Raji (cell line): ENCODE measurements at regions not wholly inside any gene's neighbourhood (a gene's known extent, or its start where the extent isn't known, plus 50 kb on each side); places are given as distances from the start of the nearest gene placed in this dataset.

Experiments
- POLR2A ChIP-seq: IDR thresholded peaks from 2 replicates; pipeline ENCODE4 v1.6.1; 2011; ENCODE audit warnings: low read depth, low read length, control low read depth; ENCODE audit not compliant: insufficient read depth

DNA sequence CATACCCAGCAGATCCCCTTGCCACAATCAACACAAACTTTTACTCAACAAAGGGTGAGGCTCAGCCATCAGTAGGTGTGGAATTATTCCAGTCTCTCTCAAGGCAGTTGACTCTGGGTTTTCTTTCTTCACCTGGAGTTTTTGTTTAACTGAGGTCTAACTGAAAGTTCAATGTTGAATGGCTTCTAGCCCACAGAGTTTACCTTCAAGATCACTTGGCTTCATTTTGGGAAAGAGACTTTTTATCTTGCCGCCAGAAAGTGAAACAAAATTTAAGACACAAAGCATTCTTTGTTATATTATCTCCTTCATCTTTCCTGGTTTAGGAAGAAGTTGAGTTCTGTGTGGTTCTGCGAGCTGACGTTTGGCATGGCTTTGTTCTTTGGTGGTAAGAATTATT lies 83.8 kb upstream of the RASGEF1B start:
- no peak for TF ChIP-seq POLR2A

- TF ChIP-seq POLR2A: no peak
Observed at GRCh38 chr4:81552086-81552485, 80.4 kb upstream of the RASGEF1B start.

- no peak for TF ChIP-seq POLR2A
Observed at GRCh38 chr4:81550388-81550859, 78.7 kb upstream of the RASGEF1B start.

DNA sequence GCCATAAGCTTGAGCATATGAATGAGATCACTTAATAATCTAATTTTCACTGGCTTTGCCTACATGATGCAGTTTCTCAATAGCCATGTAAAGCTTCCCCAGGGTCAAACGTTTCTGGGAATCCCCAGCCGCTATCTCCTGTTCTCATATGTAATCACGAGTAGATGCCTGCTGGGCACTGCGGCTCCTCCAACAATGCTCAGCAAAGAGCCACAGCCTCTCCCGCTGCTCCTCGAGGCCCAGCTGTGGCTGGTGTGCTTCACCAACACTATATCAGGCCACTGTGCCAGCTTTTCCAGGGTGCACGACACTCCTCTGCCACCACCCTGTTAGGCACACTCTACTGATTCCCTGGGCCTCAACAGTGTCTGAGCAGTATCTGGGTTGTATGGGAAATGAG lies 78.3 kb upstream of the RASGEF1B start:
- TF ChIP-seq POLR2A: no peak

GRCh38 chr4:81546777-81547176 lies 75.1 kb upstream of the RASGEF1B start:
- no peak for TF ChIP-seq POLR2A

GRCh38 chr4:81541161-81541945 lies 69.6 kb upstream of the RASGEF1B start:
- no peak for TF ChIP-seq POLR2A

DNA sequence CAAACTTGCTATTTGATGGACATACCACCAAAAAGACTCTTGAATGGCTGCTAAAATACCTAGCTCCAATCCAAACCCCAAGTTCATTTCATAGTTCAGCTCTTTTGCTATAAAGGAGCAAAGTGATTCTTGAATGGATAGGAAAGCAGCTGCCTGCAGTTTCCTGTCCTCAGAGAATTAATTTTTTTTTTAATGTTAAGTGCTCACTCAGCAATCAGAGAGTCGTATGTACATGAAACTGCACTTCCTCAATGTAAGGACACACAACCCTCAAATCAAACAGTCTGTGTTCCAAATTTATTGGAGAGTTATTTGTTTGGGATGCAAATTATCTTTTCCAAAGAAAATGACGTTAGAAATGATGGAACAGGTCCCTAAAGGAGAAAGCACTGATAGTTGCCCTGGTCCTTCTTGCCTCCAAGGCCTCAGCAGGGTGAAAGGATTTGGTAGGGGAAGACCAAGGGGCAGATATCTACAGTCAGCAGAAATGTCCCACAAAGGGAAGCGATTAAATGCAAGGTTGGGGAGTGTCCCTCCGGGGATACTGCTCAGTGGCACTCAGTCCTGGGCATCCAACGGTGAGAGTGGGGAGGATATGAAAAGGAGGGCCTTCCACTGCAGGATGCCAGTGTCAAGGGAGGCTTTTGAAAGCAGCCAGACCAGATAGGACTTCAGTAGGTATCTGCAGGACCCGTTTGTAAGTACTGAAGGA lies 67.2 kb upstream of the RASGEF1B start:
- no peak for TF ChIP-seq POLR2A

- no peak for TF ChIP-seq POLR2A
Observed at GRCh38 chr4:81531410-81531809, 59.7 kb upstream of the RASGEF1B start.

DNA sequence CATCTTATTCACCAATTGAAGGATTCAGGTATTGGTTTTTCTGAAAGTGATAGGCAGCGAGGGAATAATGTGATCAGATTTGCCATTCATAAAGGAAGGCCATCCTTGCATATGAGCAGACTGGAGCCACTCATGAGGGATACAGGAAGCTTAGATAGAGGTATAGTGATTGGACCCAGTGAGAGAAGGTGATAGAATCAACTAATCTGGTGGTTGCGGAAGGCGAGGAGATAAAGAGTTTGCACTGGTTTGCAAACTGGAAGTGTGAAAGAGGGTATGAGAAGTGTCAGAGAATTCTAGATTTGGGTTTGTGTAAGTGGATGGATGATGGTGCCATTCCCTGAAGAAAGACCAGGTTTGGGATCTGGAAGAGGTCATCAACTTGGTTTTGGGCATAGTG lies 57.3 kb upstream of the RASGEF1B start:
- TF ChIP-seq POLR2A: no peak

DNA sequence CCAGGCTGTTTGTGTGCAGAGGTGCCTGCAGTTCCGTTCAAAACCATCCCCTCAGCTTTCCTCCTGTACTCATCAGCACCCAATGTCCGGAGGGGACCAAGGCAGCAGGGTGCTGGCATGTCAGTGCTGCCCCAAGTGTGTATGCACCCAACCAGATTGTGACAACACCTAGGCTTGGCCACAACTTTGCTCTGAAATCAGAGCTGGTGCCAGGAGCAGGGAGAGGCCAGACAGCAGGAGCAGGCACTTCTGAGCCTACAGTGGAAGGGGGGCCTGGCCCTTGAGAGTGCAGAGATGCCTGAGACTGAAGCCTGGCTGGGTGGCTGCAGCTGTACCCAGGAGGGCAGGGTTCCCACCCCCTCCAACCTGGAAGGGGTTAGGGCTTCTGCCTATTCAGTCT lies 56.5 kb upstream of the RASGEF1B start:
- no peak for TF ChIP-seq POLR2A

GRCh38 chr4:81527709-81528108 lies 56.0 kb upstream of the RASGEF1B start:
- no peak for TF ChIP-seq POLR2A

GRCh38 chr4:81527115-81527514 lies 55.4 kb upstream of the RASGEF1B start:
- no peak for TF ChIP-seq POLR2A

DNA sequence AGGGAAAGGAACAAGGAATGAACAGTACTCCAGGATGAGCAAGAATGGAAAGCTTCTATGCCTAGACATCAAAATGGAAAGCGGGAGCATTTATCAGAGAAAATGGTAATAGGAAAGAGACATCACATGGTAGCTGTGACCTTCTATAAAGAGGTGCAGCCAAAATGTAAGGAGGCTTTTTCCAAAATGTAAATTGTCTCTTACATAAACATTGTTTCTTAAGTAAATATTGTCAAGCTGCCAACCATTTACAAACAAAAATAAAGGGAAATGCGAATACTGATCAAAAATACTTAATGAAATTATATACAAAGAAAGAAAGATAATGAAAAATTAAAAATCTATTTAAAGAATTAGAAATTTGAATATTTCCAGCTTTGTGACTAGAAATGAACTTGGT lies 55.0 kb upstream of the RASGEF1B start:
- no peak for TF ChIP-seq POLR2A

DNA sequence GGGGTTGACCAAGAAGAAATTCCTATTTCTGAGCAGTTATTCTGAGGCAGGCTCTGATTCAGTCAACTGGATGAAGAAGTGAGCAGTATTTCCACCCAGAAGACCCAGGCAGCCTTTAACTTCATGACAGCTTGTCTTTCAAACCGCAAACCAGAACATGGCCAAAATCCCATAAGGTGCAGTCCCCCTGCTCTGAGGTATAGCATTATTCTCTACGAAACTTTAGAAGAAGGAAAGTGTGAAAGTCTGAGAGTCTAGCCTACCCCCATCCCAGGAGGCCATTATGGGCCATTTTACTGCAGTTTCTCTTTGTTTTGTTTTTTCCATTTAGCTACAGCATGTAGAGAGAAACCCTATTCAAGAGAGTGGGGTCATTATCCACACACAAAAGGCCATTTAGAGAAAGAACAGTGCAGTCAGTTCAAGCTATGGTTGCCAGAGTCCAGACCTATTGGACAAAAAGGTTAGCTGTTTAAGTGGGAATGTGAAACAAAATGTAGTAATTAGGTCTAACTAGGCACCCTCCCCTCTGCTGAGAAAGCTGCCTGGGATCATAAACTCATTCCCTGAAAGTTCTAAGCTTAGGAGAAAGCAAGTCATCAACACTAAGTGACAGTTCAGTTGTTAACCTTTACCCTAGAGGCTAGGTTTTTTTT lies 52.1 kb upstream of the RASGEF1B start:
- no peak for TF ChIP-seq POLR2A

- no peak for TF ChIP-seq POLR2A
Observed at GRCh38 chr4:81522711-81523110, 51.0 kb upstream of the RASGEF1B start.

- TF ChIP-seq POLR2A: no peak
Observed at GRCh38 chr4:81521708-81522107, 50.0 kb upstream of the RASGEF1B start.
